ENCODE measurements at regions not wholly inside any gene's neighbourhood (a gene's known extent, or its start where the extent isn't known, plus 50 kb on each side); places are given as distances from the start of the nearest gene placed in this dataset.

DNA sequence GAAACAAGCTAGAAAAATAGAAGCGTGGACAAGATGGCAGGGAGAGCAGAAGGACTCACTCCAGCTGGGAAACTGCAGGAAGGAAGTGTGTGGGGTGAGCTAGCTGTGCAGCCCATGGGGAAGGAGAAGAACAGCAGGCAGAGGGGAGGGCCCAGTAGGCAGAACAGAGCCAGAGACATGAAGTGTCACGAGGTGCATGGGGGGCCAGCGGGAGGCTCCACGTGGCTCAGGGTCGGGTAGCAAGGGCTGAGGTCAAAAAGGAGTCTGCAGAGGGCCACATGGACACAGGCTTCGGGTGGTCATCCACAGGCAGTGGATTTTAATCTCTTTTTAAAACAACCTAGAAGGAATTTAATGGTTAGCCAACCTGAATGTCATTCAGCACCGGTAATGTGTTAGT is 669.0 kb downstream of the BCL11B start:
- no peak for TF ChIP-seq CTCF (IDR thresholded peaks at IDR 0.05)
- intact Hi-C loops (cut with micrococcal nuclease) = no loop called here
- Histone ChIP-seq H3K4me1 (ENCODE audit: control insufficient read depth, insufficient read depth, low read length) (no peaks in the 10 kb centered on the region), H3K27me3 (ENCODE audit: control insufficient read depth, insufficient read depth, low read length) (no peaks in the 10 kb centered on the region), H3K9me3 (ENCODE audit: control insufficient read depth, insufficient read depth, low read length) (no peaks in the 10 kb centered on the region), H3K27ac (ENCODE audit: low read length) (no peak overlapping the region), H3K36me3 (ENCODE audit: control insufficient read depth, insufficient read depth, low read length) (no peaks in the 10 kb centered on the region), H3K4me3 (ENCODE audit: low read length) (no peak overlapping the region)
- no peak overlapping the region for H3K27ac Mint-ChIP-seq
- no peak overlapping the region for H3K4me3 Mint-ChIP-seq
- no peaks in the 10 kb centered on the region for H3K4me1 Mint-ChIP-seq
- no peaks in the 10 kb centered on the region for H3K36me3 Mint-ChIP-seq
- no peak for DNase-seq
- H3K9me3 Mint-ChIP-seq = no peaks in the 10 kb centered on the region
- 48% methylated on average over 7 of the region's 7 CpGs for WGBS (ENCODE audit: insufficient coverage)
- H3K27me3 Mint-ChIP-seq (ENCODE audit: low read depth in 2 of 2) = peaks cover 13 to 27% of the 10 kb centered on the region in 2 donors
- no peak for ATAC-seq

GRCh38 chr14:98605043-98605442 is 667.0 kb downstream of the BCL11B start:
- 83% methylated on average over 2 of the region's 2 CpGs for WGBS (ENCODE audit: insufficient coverage)
- intact Hi-C loops (cut with micrococcal nuclease) = no loop called here

DNA sequence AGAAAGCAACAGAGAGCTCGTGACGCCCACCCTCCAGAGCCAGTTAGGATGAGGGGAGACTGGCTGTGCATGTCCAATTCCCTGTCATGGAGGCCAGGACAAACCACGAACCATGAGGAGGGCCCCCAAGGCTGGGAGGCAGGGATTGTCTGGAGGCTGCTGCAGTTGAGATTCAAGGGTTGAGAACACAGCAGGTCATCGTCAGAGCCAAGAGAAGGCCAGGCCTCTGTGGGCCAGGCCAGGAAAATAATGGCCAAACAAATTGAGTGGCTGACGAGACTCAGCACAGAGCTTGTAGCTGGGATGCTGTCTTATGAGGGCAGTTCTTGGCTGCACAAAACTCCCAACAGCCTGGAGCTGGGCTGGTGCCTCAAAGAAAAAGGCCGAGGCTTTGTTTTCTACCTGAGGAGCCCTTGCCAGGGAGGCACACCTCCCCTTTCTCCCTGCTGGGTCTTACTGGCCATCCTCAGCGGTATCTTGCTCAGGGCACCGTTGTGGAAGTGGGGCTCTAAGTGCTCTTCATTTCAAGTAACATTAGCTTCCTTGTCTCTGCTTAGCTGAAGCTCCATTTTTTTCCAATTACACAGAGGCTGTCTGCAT is 665.9 kb downstream of the BCL11B start:
- DNase-seq (no peak), ATAC-seq (no peak)
- Mint-ChIP-seq H3K27me3 (ENCODE audit: low read depth in 2 of 2) (peaks cover 14 to 27% of the 10 kb centered on the region in 2 donors), H3K4me1 (no peaks in the 10 kb centered on the region), H3K9me3 (no peaks in the 10 kb centered on the region), H3K4me3 (no peak overlapping the region), H3K27ac (no peak overlapping the region), H3K36me3 (no peaks in the 10 kb centered on the region)
- no peaks in the 10 kb centered on the region for H3K36me3 ChIP-seq (ENCODE audit: control insufficient read depth, insufficient read depth, low read length)
- intact Hi-C loops (cut with micrococcal nuclease) = no loop called here
- no peaks in the 10 kb centered on the region for H3K27me3 ChIP-seq (ENCODE audit: control insufficient read depth, insufficient read depth, low read length)
- TF ChIP-seq CTCF (IDR thresholded peaks at IDR 0.05) = no peak
- WGBS (ENCODE audit: insufficient coverage) = 84% methylated on average over 8 of the region's 8 CpGs
- no peaks in the 10 kb centered on the region for H3K9me3 ChIP-seq (ENCODE audit: control insufficient read depth, insufficient read depth, low read length)
- H3K27ac ChIP-seq (ENCODE audit: low read length) = no peak overlapping the region
- no peak overlapping the region for H3K4me3 ChIP-seq (ENCODE audit: low read length)
- H3K4me1 ChIP-seq (ENCODE audit: control insufficient read depth, insufficient read depth, low read length) = no peaks in the 10 kb centered on the region

More at GRCh38 chr14:98605043-98605442, 667.0 kb downstream of the BCL11B start:
- ATAC-seq = no peak
- Histone ChIP-seq H3K36me3 (ENCODE audit: control insufficient read depth, insufficient read depth, low read length) (no peaks in the 10 kb centered on the region), H3K9me3 (ENCODE audit: control insufficient read depth, insufficient read depth, low read length) (no peaks in the 10 kb centered on the region), H3K27me3 (ENCODE audit: control insufficient read depth, insufficient read depth, low read length) (no peaks in the 10 kb centered on the region), H3K4me1 (ENCODE audit: control insufficient read depth, insufficient read depth, low read length) (no peaks in the 10 kb centered on the region), H3K27ac (ENCODE audit: low read length) (no peak overlapping the region), H3K4me3 (ENCODE audit: low read length) (no peak overlapping the region)
- no peaks in the 10 kb centered on the region for H3K9me3 Mint-ChIP-seq
- H3K36me3 Mint-ChIP-seq = no peaks in the 10 kb centered on the region
- H3K27ac Mint-ChIP-seq = no peak overlapping the region
- no peaks in the 10 kb centered on the region for H3K4me1 Mint-ChIP-seq
- DNase-seq = no peak
- no peak for TF ChIP-seq CTCF (IDR thresholded peaks at IDR 0.05)
- H3K4me3 Mint-ChIP-seq = no peak overlapping the region
- H3K27me3 Mint-ChIP-seq (ENCODE audit: low read depth in 2 of 2) = peaks cover 11 to 27% of the 10 kb centered on the region in 2 donors

GRCh38 chr14:98606816-98607215 is 665.2 kb downstream of the BCL11B start:
- ATAC-seq (no peak), DNase-seq (no peak)
- no peak overlapping the region for H3K4me3 Mint-ChIP-seq
- Histone ChIP-seq H3K36me3 (ENCODE audit: control insufficient read depth, insufficient read depth, low read length) (no peaks in the 10 kb centered on the region), H3K4me3 (ENCODE audit: low read length) (no peak overlapping the region), H3K4me1 (ENCODE audit: control insufficient read depth, insufficient read depth, low read length) (no peaks in the 10 kb centered on the region), H3K27me3 (ENCODE audit: control insufficient read depth, insufficient read depth, low read length) (no peaks in the 10 kb centered on the region), H3K27ac (ENCODE audit: low read length) (no peak overlapping the region), H3K9me3 (ENCODE audit: control insufficient read depth, insufficient read depth, low read length) (no peaks in the 10 kb centered on the region)
- no peaks in the 10 kb centered on the region for H3K4me1 Mint-ChIP-seq
- no peaks in the 10 kb centered on the region for H3K36me3 Mint-ChIP-seq
- no peak overlapping the region for H3K27ac Mint-ChIP-seq
- intact Hi-C loops (cut with micrococcal nuclease) = no loop called here
- WGBS (ENCODE audit: insufficient coverage) = 86% methylated on average over 4 of the region's 4 CpGs
- TF ChIP-seq CTCF (IDR thresholded peaks at IDR 0.05) = no peak
- peaks cover 13 to 21% of the 10 kb centered on the region in 2 donors for H3K27me3 Mint-ChIP-seq (ENCODE audit: low read depth in 2 of 2)
- no peaks in the 10 kb centered on the region for H3K9me3 Mint-ChIP-seq
